Mesendoderm (in vitro differentiated cells): ENCODE measurements at regions not wholly inside any gene's neighbourhood (a gene's known extent, or its start where the extent isn't known, plus 50 kb on each side); places are given as distances from the start of the nearest gene placed in this dataset.

Experiments used
- DNase-seq: peaks from one replicate; pipeline ENCODE4 v3.0.0; 2013
- H2AK5ac ChIP-seq: 2 replicates; pipeline ENCODE4 v1.6.1; 2013; ENCODE audit warnings: low read length, inconsistent platforms
- H2BK120ac ChIP-seq: 2 replicates; pipeline ENCODE4 v1.6.1; 2013; ENCODE audit warnings: low read depth, mild to moderate bottlenecking, low read length, moderate library complexity, mixed read lengths
- H2BK15ac ChIP-seq: replicated peaks from 2 replicates; pipeline ENCODE4 v1.6.1; 2013; ENCODE audit warnings: low read depth, mild to moderate bottlenecking, moderate library complexity
- H2BK5ac ChIP-seq: 2 replicates; pipeline ENCODE4 v1.6.1; 2013; ENCODE audit warnings: low read length, inconsistent platforms
- H3K18ac ChIP-seq: 2 replicates; pipeline ENCODE4 v1.6.1; 2013; ENCODE audit warnings: mild to moderate bottlenecking, low read length, mixed read lengths
- H3K23ac ChIP-seq: one replicate; pipeline ENCODE4 v1.6.1; 2013; ENCODE audit warnings: low read length
- H3K27ac ChIP-seq: 2 replicates; pipeline ENCODE4 v1.5.1; 2013; ENCODE audit warnings: low read depth, mild to moderate bottlenecking, inconsistent platforms, low read length, moderate library complexity
- H3K27me3 ChIP-seq: 2 replicates; pipeline ENCODE4 v1.6.1; 2013; ENCODE audit warnings: low read length, control low read depth, mild to moderate bottlenecking, inconsistent platforms; ENCODE audit not compliant: insufficient read depth, poor library complexity
- H3K36me3 ChIP-seq: 2 replicates; pipeline ENCODE4 v1.6.1; 2013; ENCODE audit warnings: low read length, inconsistent platforms; ENCODE audit not compliant: control insufficient read depth, insufficient read depth
- H3K4ac ChIP-seq: one replicate; pipeline ENCODE4 v1.6.1; 2013; ENCODE audit warnings: low read depth, mild to moderate bottlenecking, low read length, moderate library complexity
- H3K4me1 ChIP-seq: 2 replicates; pipeline ENCODE4 v1.6.1; 2013; ENCODE audit warnings: low read depth, low read length, inconsistent platforms; ENCODE audit not compliant: control insufficient read depth
- H3K4me2 ChIP-seq: 2 replicates; pipeline ENCODE4 v1.6.1; 2013; ENCODE audit warnings: low read length
- H3K4me3 ChIP-seq: 2 replicates; pipeline ENCODE4 v1.5.1; 2013; ENCODE audit warnings: mild to moderate bottlenecking, low read length
- H3K56ac ChIP-seq: one replicate; pipeline ENCODE4 v1.6.1; 2013; ENCODE audit warnings: low read length
- H3K79me1 ChIP-seq: 2 replicates; pipeline ENCODE4 v1.6.1; 2013; ENCODE audit warnings: low read length, inconsistent platforms
- H3K79me2 ChIP-seq: 2 replicates; pipeline ENCODE4 v1.6.1; 2013; ENCODE audit warnings: mild to moderate bottlenecking, low read length; ENCODE audit not compliant: control insufficient read depth, insufficient read depth
- H3K9ac ChIP-seq: 2 replicates; pipeline ENCODE4 v1.6.1; 2013; ENCODE audit warnings: low read length, inconsistent platforms
- H4K5ac ChIP-seq: one replicate; pipeline ENCODE4 v1.6.1; 2013; ENCODE audit warnings: low read length
- H4K8ac ChIP-seq: one replicate; pipeline ENCODE4 v1.6.1; 2013; ENCODE audit warnings: low read depth, mild to moderate bottlenecking, control low read depth, low read length, moderate library complexity
- WGBS: extraction: QIAGEN DNeasy Blood & Tissue Kit; methylation state at CpG from one replicate; pipeline ENCODE4 v1.1.7; 2013; ENCODE audit warnings: low lambda C conversion rate, missing lambda C conversion rate; ENCODE audit not compliant: insufficient coverage; ENCODE audit errors: extremely low coverage; 5-methylcytosine and 5-hydroxymethylcytosine counted together

DNA sequence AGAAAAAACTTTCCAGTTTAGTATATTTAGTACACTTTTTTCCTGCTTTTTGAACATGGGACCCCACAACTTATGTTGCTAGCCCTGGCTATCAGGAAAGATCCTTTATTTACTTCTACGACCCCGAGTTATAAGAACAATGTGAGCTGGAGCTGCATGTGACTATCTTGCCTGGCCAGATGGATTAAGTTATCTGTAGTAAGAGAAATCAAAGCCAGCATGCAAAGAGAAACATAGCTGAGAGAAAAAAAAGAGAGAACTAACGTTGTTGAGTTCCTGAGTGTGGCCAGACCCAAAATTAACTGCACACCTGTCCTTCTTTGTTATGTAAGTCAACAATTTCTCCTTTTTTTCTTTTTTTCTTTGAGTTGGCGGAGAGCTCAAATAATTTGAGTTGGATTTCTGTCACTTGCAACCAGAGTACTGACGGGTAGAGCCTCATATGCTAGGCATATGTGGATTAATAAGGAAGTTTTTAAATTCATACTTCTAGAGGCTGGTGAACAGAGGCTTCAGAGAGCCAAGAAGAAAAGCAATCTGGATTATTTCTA lies 219.5 kb downstream of the HACE1 start:
- H2AK5ac ChIP-seq = no peak overlapping the region
- no peak overlapping the region for H3K4me3 ChIP-seq
- no peak overlapping the region for H4K8ac ChIP-seq
- H3K9ac ChIP-seq = no peak overlapping the region
- H3K79me2 ChIP-seq = no peaks in the 10 kb centered on the region
- H3K79me1 ChIP-seq = no peaks in the 10 kb centered on the region
- no peaks in the 10 kb centered on the region for H3K4me1 ChIP-seq
- H2BK120ac ChIP-seq = no peak overlapping the region
- WGBS = no CpG with 5 or more reads among the region's 5 CpGs
- H3K36me3 ChIP-seq = no peaks in the 10 kb centered on the region
- no peaks in the 10 kb centered on the region for H3K27me3 ChIP-seq
- no peak overlapping the region for H3K4me2 ChIP-seq
- no peak overlapping the region for H2BK5ac ChIP-seq
- no peak overlapping the region for H3K27ac ChIP-seq
- DNase-seq = no peak
- no peak overlapping the region for H3K56ac ChIP-seq
- H2BK15ac ChIP-seq = no peak overlapping the region
- H4K5ac ChIP-seq = no peak overlapping the region
- no peak overlapping the region for H3K4ac ChIP-seq
- H3K23ac ChIP-seq = no peak overlapping the region
- no peak overlapping the region for H3K18ac ChIP-seq

DNA sequence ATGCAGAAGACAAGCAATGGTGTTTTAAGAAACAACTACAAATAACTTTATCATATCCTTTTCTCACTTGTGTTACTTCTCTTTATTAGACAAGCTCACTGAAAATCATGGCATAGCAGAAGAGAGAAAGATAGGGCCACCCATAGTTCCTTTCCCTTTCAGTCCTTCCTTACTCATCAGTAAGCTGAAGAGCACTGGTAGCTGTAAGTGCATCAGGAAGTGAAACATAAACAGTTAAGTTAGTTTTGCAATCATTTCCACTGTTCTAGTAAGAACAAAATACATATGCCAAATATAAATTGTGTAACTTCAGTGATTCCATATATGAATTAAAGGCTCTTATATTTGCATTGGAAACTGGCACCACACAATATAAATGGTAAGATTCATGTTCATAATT lies 220.1 kb downstream of the HACE1 start:
- H3K27ac ChIP-seq = no peak overlapping the region
- H3K4ac ChIP-seq = no peak overlapping the region
- H3K56ac ChIP-seq = no peak overlapping the region
- H3K79me1 ChIP-seq = no peaks in the 10 kb centered on the region
- no peak overlapping the region for H3K23ac ChIP-seq
- no peak overlapping the region for H2BK5ac ChIP-seq
- no peaks in the 10 kb centered on the region for H3K27me3 ChIP-seq
- H2AK5ac ChIP-seq = no peak overlapping the region
- no peak overlapping the region for H3K4me2 ChIP-seq
- no peak for DNase-seq
- H2BK120ac ChIP-seq = no peak overlapping the region
- no peaks in the 10 kb centered on the region for H3K79me2 ChIP-seq
- no peaks in the 10 kb centered on the region for H3K4me1 ChIP-seq
- no peaks in the 10 kb centered on the region for H3K36me3 ChIP-seq
- H4K8ac ChIP-seq = no peak overlapping the region
- H3K4me3 ChIP-seq = no peak overlapping the region
- no peak overlapping the region for H4K5ac ChIP-seq
- H2BK15ac ChIP-seq = no peak overlapping the region
- H3K9ac ChIP-seq = no peak overlapping the region
- H3K18ac ChIP-seq = no peak overlapping the region

GRCh38 chr6:104638841-104639290 lies 220.9 kb downstream of the HACE1 start:
- Histone ChIP-seq H4K8ac (no peak overlapping the region), H3K9ac (no peak overlapping the region), H3K4me2 (no peak overlapping the region), H3K36me3 (no peaks in the 10 kb centered on the region), H2BK15ac (no peak overlapping the region), H3K4me3 (no peak overlapping the region), H3K79me1 (no peaks in the 10 kb centered on the region), H3K4me1 (no peaks in the 10 kb centered on the region), H3K4ac (no peak overlapping the region), H3K79me2 (no peaks in the 10 kb centered on the region), H3K56ac (no peak overlapping the region), H2AK5ac (no peak overlapping the region), H2BK120ac (no peak overlapping the region), H3K23ac (no peak overlapping the region), H3K27ac (no peak overlapping the region), H3K18ac (no peak overlapping the region), H4K5ac (no peak overlapping the region), H3K27me3 (no peaks in the 10 kb centered on the region), H2BK5ac (no peak overlapping the region)
- no CpG with 5 or more reads among the region's 4 CpGs for WGBS
- no peak for DNase-seq

DNA sequence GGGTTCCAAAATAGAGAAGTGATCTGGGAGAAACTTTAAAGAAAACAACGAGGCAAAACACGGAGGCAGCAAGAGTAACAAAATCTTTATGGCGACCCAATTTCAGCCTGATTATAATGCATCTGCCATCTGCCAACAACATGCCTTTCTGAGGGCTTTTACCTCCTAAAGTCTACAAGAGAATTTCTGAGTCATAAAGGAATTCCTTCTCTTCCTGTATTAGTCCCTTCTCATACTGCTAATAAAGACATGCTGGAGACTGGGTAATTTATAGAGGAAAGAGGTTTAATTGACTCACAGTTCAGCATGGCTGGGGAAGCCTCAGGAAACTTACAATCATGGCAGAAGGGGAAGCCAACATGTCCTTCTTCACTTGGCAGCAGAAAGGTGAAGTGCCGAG lies 226.6 kb downstream of the HACE1 start:
- Histone ChIP-seq H2BK5ac (no peak overlapping the region), H3K27me3 (no peaks in the 10 kb centered on the region), H2AK5ac (no peak overlapping the region), H3K4me2 (no peak overlapping the region), H3K4ac (no peak overlapping the region), H2BK120ac (no peak overlapping the region), H4K8ac (no peak overlapping the region), H4K5ac (no peak overlapping the region), H2BK15ac (no peak overlapping the region), H3K4me1 (peaks cover 2% of the 10 kb centered on the region), H3K36me3 (no peaks in the 10 kb centered on the region), H3K18ac (no peak overlapping the region), H3K27ac (no peak overlapping the region), H3K23ac (no peak overlapping the region), H3K4me3 (no peak overlapping the region), H3K56ac (no peak overlapping the region), H3K79me2 (no peaks in the 10 kb centered on the region), H3K79me1 (no peaks in the 10 kb centered on the region), H3K9ac (no peak overlapping the region)
- no peak for DNase-seq
- WGBS = no CpG with 5 or more reads among the region's 4 CpGs

DNA sequence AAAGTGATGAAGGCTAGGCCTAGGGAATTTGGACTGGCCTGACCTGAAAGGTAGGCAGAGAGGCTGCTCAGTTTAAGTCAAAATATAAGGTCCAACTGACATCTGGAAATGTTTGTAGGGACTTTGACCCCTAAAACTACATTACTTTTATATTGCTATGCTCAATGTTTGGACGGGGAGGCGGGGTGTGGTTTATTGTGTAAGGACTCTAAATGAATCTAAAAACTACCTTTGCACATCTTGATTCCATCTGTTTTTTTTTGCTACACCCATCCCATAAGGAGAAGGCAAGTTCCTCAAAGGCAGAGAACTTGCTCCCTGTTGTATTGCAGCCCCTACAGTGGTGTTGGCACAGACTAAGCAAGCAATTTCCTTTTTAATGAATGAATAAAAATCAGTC lies 227.1 kb downstream of the HACE1 start:
- H3K4me3 ChIP-seq = no peak overlapping the region

DNA sequence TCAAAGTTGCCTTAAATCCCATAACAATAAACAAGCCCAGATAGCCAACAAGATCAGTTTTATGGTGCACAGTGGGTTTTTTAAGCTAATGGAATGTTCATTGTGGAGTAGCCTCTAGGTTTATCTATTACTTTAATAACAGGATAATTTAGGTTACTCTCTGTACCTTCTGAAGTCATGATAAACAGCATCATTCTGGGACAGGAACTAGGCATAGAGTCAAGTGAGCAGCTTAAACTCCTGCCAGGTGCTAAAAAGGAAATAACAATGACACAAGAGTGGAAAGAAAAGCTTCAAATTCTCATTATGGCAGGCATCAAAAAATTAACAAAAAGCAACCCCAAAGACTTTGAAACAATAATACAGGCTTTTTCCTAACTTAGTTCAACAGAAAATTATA lies 228.8 kb downstream of the HACE1 start:
- no peaks in the 10 kb centered on the region for H3K79me2 ChIP-seq

More for the DNA sequence above, 227.1 kb downstream of the HACE1 start:
- no peak overlapping the region for H3K18ac ChIP-seq
- no peak overlapping the region for H2AK5ac ChIP-seq
- no peak overlapping the region for H4K8ac ChIP-seq
- H3K9ac ChIP-seq = no peak overlapping the region
- no peak overlapping the region for H3K56ac ChIP-seq
- H3K27me3 ChIP-seq = no peaks in the 10 kb centered on the region
- no peaks in the 10 kb centered on the region for H3K79me1 ChIP-seq
- H3K79me2 ChIP-seq = no peaks in the 10 kb centered on the region
- H3K23ac ChIP-seq = no peak overlapping the region
- peaks cover 2% of the 10 kb centered on the region for H3K4me1 ChIP-seq
- H3K4ac ChIP-seq = no peak overlapping the region
- H2BK120ac ChIP-seq = no peak overlapping the region
- H4K5ac ChIP-seq = no peak overlapping the region
- no peak overlapping the region for H2BK5ac ChIP-seq
- no peak overlapping the region for H3K27ac ChIP-seq
- no peak overlapping the region for H2BK15ac ChIP-seq
- no peak for DNase-seq
- no CpG with 5 or more reads among the region's 2 CpGs for WGBS
- H3K36me3 ChIP-seq = no peaks in the 10 kb centered on the region
- no peak overlapping the region for H3K4me2 ChIP-seq

More for the DNA sequence above, 228.8 kb downstream of the HACE1 start:
- Histone ChIP-seq H3K36me3 (no peaks in the 10 kb centered on the region), H3K4ac (no peak overlapping the region), H4K5ac (no peak overlapping the region), H3K4me2 (no peak overlapping the region), H3K4me1 (peaks cover 2% of the 10 kb centered on the region), H3K56ac (no peak overlapping the region), H3K79me1 (no peaks in the 10 kb centered on the region), H2BK5ac (no peak overlapping the region), H3K23ac (no peak overlapping the region), H3K4me3 (no peak overlapping the region), H2BK120ac (no peak overlapping the region), H2AK5ac (no peak overlapping the region), H3K9ac (no peak overlapping the region), H3K27ac (no peak overlapping the region), H2BK15ac (no peak overlapping the region), H3K18ac (no peak overlapping the region), H4K8ac (no peak overlapping the region), H3K27me3 (no peaks in the 10 kb centered on the region)
- DNase-seq = no peak
